Right lobe of liver (tissue), 6 donors: ENCODE measurements at regions not wholly inside any gene's neighbourhood (a gene's known extent, or its start where the extent isn't known, plus 50 kb on each side); places are given as distances from the start of the nearest gene placed in this dataset.

Experiments
- ATAC-seq, 4 donors: fragments of 200-7000 bp; cut with Tn5 transposase; one replicate each; pipeline ENCODE4 v1.9.1; 2020; ENCODE audit warnings: mild to moderate bottlenecking in 4 of 4, moderate library complexity in 4 of 4
- DNase-seq, 3 donors: peaks; one replicate each; pipeline ENCODE4 v3.0.0-alpha.2; 2020
- H3K27ac ChIP-seq, 3 donors: fragments of 200-600 bp; one replicate each; pipeline ENCODE4 v1.8.0; 2022
- H3K27me3 ChIP-seq, 2 donors: fragments of 200-600 bp; one replicate each; pipeline ENCODE4 v1.8.0; 2022
- H3K36me3 ChIP-seq, 4 donors: fragments of 200-600 bp; sonication (generic) in 1 of 4; one replicate each; pipeline versions ENCODE4 v1.5.1 to v1.8.0; 2017 to 2022; ENCODE audit warnings: control low read depth in 1 of 4
- H3K4me1 ChIP-seq, 4 donors: fragments of 200-600 bp; sonication (generic) in 1 of 4; one replicate each; pipeline versions ENCODE4 v1.5.1 to v1.8.0; 2017 to 2022; ENCODE audit warnings: control low read depth in 1 of 4
- H3K4me3 ChIP-seq, 3 donors: fragments of 200-600 bp; one replicate each; pipeline ENCODE4 v1.8.0; 2022
- H3K9me3 ChIP-seq, 4 donors: fragments of 200-600 bp; sonication (generic) in 1 of 4; one replicate each; pipeline versions ENCODE4 v1.5.1 to v1.8.0; 2017 to 2022; ENCODE audit warnings: control low read depth in 1 of 4
- CTCF ChIP-seq, 4 donors: fragments of 200-600 bp in 3 of 4; fragments of 450-650 bp in 1 of 4; IDR thresholded peaks; one replicate each; pipeline versions ENCODE4 v1.5.1 to v1.8.0; 2016 to 2022; ENCODE audit warnings: antibody characterized with exemption in 4 of 4, mild to moderate bottlenecking in 2 of 4
- POLR2A ChIP-seq: fragments of 450-650 bp; IDR thresholded peaks from one replicate; pipeline ENCODE4 v1.6.1; 2017; ENCODE audit warnings: antibody characterized with exemption, mild to moderate bottlenecking
- WGBS: methylation state at CpG from one replicate; pipeline ENCODE4 v1.1.6; 2018; ENCODE audit warnings: low coverage, low lambda C conversion rate; ENCODE audit not compliant: insufficient coverage; ENCODE audit errors: missing lambda C conversion rate; 5-methylcytosine and 5-hydroxymethylcytosine counted together
- intact Hi-C, 2 donors: fragments of 100-400 bp; cut with DNase I; formaldehyde crosslinking; loops; one replicate each; pipeline versions ENCODE4 v1.11.2 to v1.14.1; 2022
- donor health status: DM: no; HTN: yes; CAD: no.
- donor health status: DM: no; HTN: no; CAD: no.
- donor health status: DM: no; HTN: no; CAD: no.
- donor health status: DM: no; HTN: yes; CAD: no.
- donor health status: DM: no; HTN: yes; CAD: no.

GRCh38 chrX:10753116-10753515 is 132.7 kb upstream of the MID1 start:
- H3K4me1 ChIP-seq, result no peaks in the 10 kb centered on the region
- H3K27ac ChIP-seq, result no peak overlapping the region
- DNase-seq (no peak), ATAC-seq (no peak)
- no peak overlapping the region for H3K4me3 ChIP-seq
- H3K9me3 ChIP-seq, result no peaks in the 10 kb centered on the region
- H3K27me3 ChIP-seq, result no peaks in the 10 kb centered on the region
- WGBS, result 55% methylated on average over 3 of the region's 3 CpGs
- intact Hi-C loops, result no loop called here
- no peaks in the 10 kb centered on the region for H3K36me3 ChIP-seq
- TF ChIP-seq CTCF (IDR thresholded peaks at IDR 0.05) (no peak), POLR2A (no peak)

- H3K4me1 ChIP-seq, result no peaks in the 10 kb centered on the region
- ATAC-seq, result no peak
- H3K9me3 ChIP-seq, result no peaks in the 10 kb centered on the region
- WGBS, result 67% methylated on average over 6 of the region's 6 CpGs
- DNase-seq, result no peak
- H3K36me3 ChIP-seq, result no peaks in the 10 kb centered on the region
- H3K27me3 ChIP-seq, result no peaks in the 10 kb centered on the region
- H3K4me3 ChIP-seq, result no peak overlapping the region
- TF ChIP-seq CTCF (IDR thresholded peaks at IDR 0.05), result no peak
- H3K27ac ChIP-seq, result no peak overlapping the region
- intact Hi-C loops, result no loop called here
Measured at GRCh38 chrX:10754445-10754844, 134.1 kb upstream of the MID1 start.

- TF ChIP-seq CTCF (IDR thresholded peaks at IDR 0.05), result no peak
- no peak for TF ChIP-seq POLR2A
- intact Hi-C loops, result no loop called here
- Histone ChIP-seq H3K27me3 (no peaks in the 10 kb centered on the region), H3K4me1 (no peaks in the 10 kb centered on the region), H3K9me3 (no peaks in the 10 kb centered on the region), H3K36me3 (no peaks in the 10 kb centered on the region), H3K27ac (no peak overlapping the region), H3K4me3 (no peak overlapping the region)
- DNase-seq (no peak), ATAC-seq (no peak)
- 35% methylated on average over 9 of the region's 9 CpGs for WGBS
Measured at GRCh38 chrX:10755439-10756334, 135.3 kb upstream of the MID1 start.

- no peak for DNase-seq
- no peaks in the 10 kb centered on the region for H3K36me3 ChIP-seq
- intact Hi-C loops, result no loop called here
- H3K4me3 ChIP-seq, result no peak overlapping the region
- H3K9me3 ChIP-seq, result no peaks in the 10 kb centered on the region
- no peaks in the 10 kb centered on the region for H3K27me3 ChIP-seq
- no peak overlapping the region for H3K27ac ChIP-seq
- no peak for ATAC-seq
- no peaks in the 10 kb centered on the region for H3K4me1 ChIP-seq
- WGBS, result 6% methylated on average over 3 of the region's 3 CpGs
- TF ChIP-seq POLR2A (no peak), CTCF (IDR thresholded peaks at IDR 0.05) (no peak)
Measured at GRCh38 chrX:10756441-10756840, 136.1 kb upstream of the MID1 start.
